MM.1S (cell line): ENCODE measurements at regions not wholly inside any gene's neighbourhood (a gene's known extent, or its start where the extent isn't known, plus 50 kb on each side); places are given as distances from the start of the nearest gene placed in this dataset.

Source experiments
- DNase-seq: peaks from one replicate; pipeline ENCODE4 v3.0.0-alpha.2; 2015
- H2AFZ ChIP-seq: fragments of 300-600 bp; sonication (generic); 2 replicates; pipeline ENCODE4 v1.6.0; 2016; ENCODE audit warnings: antibody characterized with exemption, low read length
- H3F3A ChIP-seq: fragments of 300-600 bp; sonication (generic); 2 replicates; pipeline ENCODE4 v1.6.1; 2016; ENCODE audit warnings: mild to moderate bottlenecking, antibody characterized with exemption, low read length, moderate library complexity, mixed read lengths; ENCODE audit not compliant: insufficient read depth
- H3K27ac ChIP-seq: fragments of 300-600 bp; sonication (generic); 2 replicates; pipeline ENCODE4 v1.5.1; 2016; ENCODE audit warnings: mild to moderate bottlenecking, low read length
- H3K27me3 ChIP-seq: fragments of 300-600 bp; sonication (generic); replicated peaks from 2 replicates; pipeline ENCODE4 v1.6.0; 2016; ENCODE audit warnings: low read length; ENCODE audit not compliant: insufficient read depth
- H3K36me3 ChIP-seq: fragments of 300-600 bp; sonication (generic); replicated peaks from 2 replicates; pipeline ENCODE4 v1.6.1; 2016; ENCODE audit warnings: mild to moderate bottlenecking, low read length, mixed read lengths; ENCODE audit not compliant: insufficient read depth
- H3K4me1 ChIP-seq: fragments of 300-600 bp; sonication (generic); 2 replicates; pipeline ENCODE4 v1.6.1; 2016; ENCODE audit warnings: low read length, mixed read lengths
- H3K4me2 ChIP-seq: fragments of 300-600 bp; sonication (generic); 2 replicates; pipeline ENCODE4 v1.6.0; 2016; ENCODE audit warnings: low read depth, low read length
- H3K4me3 ChIP-seq: fragments of 300-600 bp; sonication (generic); 2 replicates; pipeline ENCODE4 v1.5.1; 2016; ENCODE audit warnings: low read length, mixed read lengths
- H3K79me2 ChIP-seq: fragments of 300-600 bp; sonication (generic); 2 replicates; pipeline ENCODE4 v1.6.1; 2016; ENCODE audit warnings: mixed run types, low read length, mixed read lengths
- H3K9ac ChIP-seq: fragments of 300-600 bp; sonication (generic); 2 replicates; pipeline ENCODE4 v1.6.1; 2016; ENCODE audit warnings: low read length, mixed read lengths
- H3K9me2 ChIP-seq: fragments of 300-600 bp; sonication (generic); replicated peaks from 2 replicates; pipeline ENCODE4 v1.6.1; 2016; ENCODE audit warnings: mild to moderate bottlenecking, low read length, mixed read lengths; ENCODE audit not compliant: insufficient read depth
- H3K9me3 ChIP-seq: fragments of 300-600 bp; sonication (generic); replicated peaks from 2 replicates; pipeline ENCODE4 v1.6.1; 2016; ENCODE audit warnings: mild to moderate bottlenecking, low read length, mixed read lengths; ENCODE audit not compliant: insufficient read depth
- H4K20me1 ChIP-seq: fragments of 300-600 bp; sonication (generic); 2 replicates; pipeline ENCODE4 v1.6.1; 2016; ENCODE audit warnings: mild to moderate bottlenecking, low read length, moderate library complexity, mixed read lengths; ENCODE audit not compliant: insufficient read depth
- CTCF ChIP-seq: fragments of 300-600 bp; sonication (generic); IDR thresholded peaks from 2 replicates; pipeline ENCODE4 v1.5.1; 2016; ENCODE audit warnings: antibody characterized with exemption, low read length, mixed read lengths
- EZH2 ChIP-seq: fragments of 300-600 bp; sonication (generic); optimal IDR thresholded peaks from 2 replicates; pipeline ENCODE3; 2017; ENCODE audit warnings: low read depth, mild to moderate bottlenecking, antibody characterized with exemption, low read length, mixed read lengths
- EZH2phosphoT487 ChIP-seq: fragments of 300-600 bp; sonication (generic); IDR thresholded peaks from 2 replicates; pipeline ENCODE4 v1.6.1; 2018; ENCODE audit warnings: antibody characterized with exemption, low read length

GRCh38 chr2:147150241-147150635 is 694.6 kb upstream of the ACVR2A start:
- H3K4me3 ChIP-seq = no peak overlapping the region
- H3K4me1 ChIP-seq = peaks cover 9% of the 10 kb centered on the region
- H2AFZ ChIP-seq = no peak overlapping the region
- no peaks in the 10 kb centered on the region for H3K79me2 ChIP-seq
- H3K27me3 ChIP-seq = no peaks in the 10 kb centered on the region
- DNase-seq = no peak
- no peaks in the 10 kb centered on the region for H3F3A ChIP-seq
- no peaks in the 10 kb centered on the region for H3K9me3 ChIP-seq
- no peaks in the 10 kb centered on the region for H4K20me1 ChIP-seq
- no peak overlapping the region for H3K9ac ChIP-seq
- no peak overlapping the region for H3K27ac ChIP-seq
- H3K36me3 ChIP-seq = no peaks in the 10 kb centered on the region
- TF ChIP-seq EZH2 (no peak), CTCF (no peak), EZH2phosphoT487 (no peak)
- no peak overlapping the region for H3K4me2 ChIP-seq
- no peaks in the 10 kb centered on the region for H3K9me2 ChIP-seq

GRCh38 chr2:147149575-147150240 is 695.1 kb upstream of the ACVR2A start:
- no peak for DNase-seq
- no peak overlapping the region for H2AFZ ChIP-seq
- H3K4me3 ChIP-seq = no peak overlapping the region
- H4K20me1 ChIP-seq = no peaks in the 10 kb centered on the region
- H3K27ac ChIP-seq = no peak overlapping the region
- peaks cover 9% of the 10 kb centered on the region for H3K4me1 ChIP-seq
- no peak for TF ChIP-seq CTCF
- no peak for TF ChIP-seq EZH2phosphoT487
- no peak for TF ChIP-seq EZH2
- H3K9ac ChIP-seq = no peak overlapping the region
- no peaks in the 10 kb centered on the region for H3K79me2 ChIP-seq
- H3K36me3 ChIP-seq = no peaks in the 10 kb centered on the region
- H3K27me3 ChIP-seq = no peaks in the 10 kb centered on the region
- H3F3A ChIP-seq = no peaks in the 10 kb centered on the region
- H3K9me2 ChIP-seq = no peaks in the 10 kb centered on the region
- no peaks in the 10 kb centered on the region for H3K9me3 ChIP-seq
- H3K4me2 ChIP-seq = no peak overlapping the region

- H3K4me3 ChIP-seq = no peak overlapping the region
- no peak overlapping the region for H3K9ac ChIP-seq
- H3K9me2 ChIP-seq = no peaks in the 10 kb centered on the region
- no peaks in the 10 kb centered on the region for H3K27me3 ChIP-seq
- H3K27ac ChIP-seq = no peak overlapping the region
- H3K4me1 ChIP-seq = peaks cover 9% of the 10 kb centered on the region
- no peak for DNase-seq
- peak overlapping the region; percentile 38 for H3K4me2 ChIP-seq
- no peaks in the 10 kb centered on the region for H3F3A ChIP-seq
- H2AFZ ChIP-seq = no peak overlapping the region
- H3K36me3 ChIP-seq = no peaks in the 10 kb centered on the region
- H3K79me2 ChIP-seq = no peaks in the 10 kb centered on the region
- H3K9me3 ChIP-seq = no peaks in the 10 kb centered on the region; the same call in 1 of the 2 replicates
- no peak for TF ChIP-seq CTCF
- no peak for TF ChIP-seq EZH2
- TF ChIP-seq EZH2phosphoT487 = no peak
- no peaks in the 10 kb centered on the region for H4K20me1 ChIP-seq
Observed at GRCh38 chr2:147147802-147148201, 697.0 kb upstream of the ACVR2A start.
